SK-N-SH treated with all-trans-retinoic acid at 6 μM for 48 hours (cell line): ENCODE measurements at regions not wholly inside any gene's neighbourhood (a gene's known extent, or its start where the extent isn't known, plus 50 kb on each side); places are given as distances from the start of the nearest gene placed in this dataset.

ENCODE experiments used
- CSDC2 ChIP-seq: fragments of 250-450 bp; sonication (Bioruptor Pico); IDR thresholded peaks from 2 replicates; pipeline ENCODE4 v1.5.0; 2020; ENCODE audit warnings: mild to moderate bottlenecking, moderate library complexity
- ESRRG ChIP-seq: fragments of 250-450 bp; sonication (Bioruptor Pico); IDR thresholded peaks from 2 replicates; pipeline ENCODE4 v1.6.1; 2021; ENCODE audit warnings: mild to moderate bottlenecking
- ISL1 ChIP-seq: fragments of 250-450 bp; sonication (Bioruptor Pico); IDR thresholded peaks from 2 replicates; pipeline ENCODE4 v2.1.2; 2022; ENCODE audit warnings: mild to moderate bottlenecking, moderate library complexity
- RARB ChIP-seq: fragments of 250-450 bp; sonication (Bioruptor Pico); IDR thresholded peaks from 2 replicates; pipeline ENCODE4 v1.8.0; 2021; ENCODE audit warnings: mild to moderate bottlenecking, moderate library complexity
- TCF4 ChIP-seq: fragments of 250-450 bp; sonication (Bioruptor Pico); IDR thresholded peaks from 2 replicates; pipeline ENCODE4 v1.8.0; 2021; ENCODE audit warnings: mild to moderate bottlenecking, moderate library complexity, borderline replicate concordance
- TOX ChIP-seq: fragments of 250-450 bp; sonication (Bioruptor Pico); IDR thresholded peaks from 2 replicates; pipeline ENCODE4 v1.8.0; 2021; ENCODE audit warnings: mild to moderate bottlenecking, moderate library complexity, borderline replicate concordance
- ZFP3 ChIP-seq: fragments of 250-450 bp; sonication (Bioruptor Pico); IDR thresholded peaks from 2 replicates; pipeline ENCODE4 v1.5.0; 2020; ENCODE audit warnings: mild to moderate bottlenecking, moderate library complexity
- ZNF70 ChIP-seq: fragments of 450-650 bp; formaldehyde crosslinking; IDR thresholded peaks from 2 replicates; pipeline ENCODE4 v1.5.0; 2020; ENCODE audit warnings: mild to moderate bottlenecking, moderate library complexity
- TF ChIP-seq, protein P1 (sequence below): fragments of 250-450 bp; sonication (Bioruptor Pico); IDR thresholded peaks from 2 replicates; pipeline ENCODE4 v1.5.1; 2020; ENCODE audit warnings: low read depth, mild to moderate bottlenecking, moderate library complexity

- TF ChIP-seq RARB (CRISPR knock-in tag): no peak
- no peak for TF ChIP-seq ESRRG (CRISPR knock-in tag)
- no peak for TF ChIP-seq ZFP3 (CRISPR knock-in tag)
- no peak for TF ChIP-seq ZNF70 (CRISPR knock-in tag)
- TF ChIP-seq TOX: no peak
- TF ChIP-seq TCF4: no peak
- no peak for TF ChIP-seq ISL1
- TF ChIP-seq, protein P1, sequence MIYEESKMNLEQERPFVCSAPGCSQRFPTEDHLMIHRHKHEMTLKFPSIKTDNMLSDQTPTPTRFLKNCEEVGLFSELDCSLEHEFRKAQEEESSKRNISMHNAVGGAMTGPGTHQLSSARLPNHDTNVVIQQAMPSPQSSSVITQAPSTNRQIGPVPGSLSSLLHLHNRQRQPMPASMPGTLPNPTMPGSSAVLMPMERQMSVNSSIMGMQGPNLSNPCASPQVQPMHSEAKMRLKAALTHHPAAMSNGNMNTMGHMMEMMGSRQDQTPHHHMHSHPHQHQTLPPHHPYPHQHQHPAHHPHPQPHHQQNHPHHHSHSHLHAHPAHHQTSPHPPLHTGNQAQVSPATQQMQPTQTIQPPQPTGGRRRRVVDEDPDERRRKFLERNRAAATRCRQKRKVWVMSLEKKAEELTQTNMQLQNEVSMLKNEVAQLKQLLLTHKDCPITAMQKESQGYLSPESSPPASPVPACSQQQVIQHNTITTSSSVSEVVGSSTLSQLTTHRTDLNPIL: no peak
- TF ChIP-seq CSDC2: no peak
Measured at GRCh38 chr13:86976521-86977324, 694.4 kb upstream of the SLITRK5 start.
